H1 (cell line): ENCODE measurements at regions not wholly inside any gene's neighbourhood (a gene's known extent, or its start where the extent isn't known, plus 50 kb on each side); places are given as distances from the start of the nearest gene placed in this dataset.

Experiments
- CTCF ChIA-PET: fragments of 300-600 bp; sonication (Branson Sonifier 250); formaldehyde crosslinking; loops from one replicate; lab custom pipeline; 2021; ENCODE audit not compliant: partially characterized antibody; lab: Charles Lee
- POLR2A ChIA-PET: fragments of 300-600 bp; sonication (Branson Sonifier 250); formaldehyde crosslinking; loops from one replicate; lab custom pipeline; 2021; ENCODE audit warnings: inconsistent platforms; ENCODE audit not compliant: partially characterized antibody; lab: Charles Lee
- DNase-seq, 2 experiments: peaks; one replicate each; pipeline versions ENCODE4 v3.0.0 to v3.0.0-alpha.2; 2010 to 2022; ENCODE audit warnings: low spot score in 2 of 2, low read depth in 1 of 2, mixed read lengths in 1 of 2
- FAIRE-seq: peaks from 2 replicates; lab custom pipeline; 2011; peaks lifted over from hg19 to GRCh38; lab: Jason Lieb, UNC
- H2AFZ ChIP-seq: 2 replicates; pipeline ENCODE4 v1.8.1; 2012; ENCODE audit warnings: low read length, inconsistent platforms
- H2AK5ac ChIP-seq: 2 replicates; pipeline ENCODE4 v1.6.1; 2013; ENCODE audit warnings: low read depth, low read length
- H2BK120ac ChIP-seq: replicated peaks from 2 replicates; pipeline ENCODE3; 2013; ENCODE audit warnings: low read depth, low read length, inconsistent platforms
- H2BK12ac ChIP-seq: 2 replicates; pipeline ENCODE4 v1.6.1; 2013; ENCODE audit warnings: low read depth, low read length
- H2BK15ac ChIP-seq: 2 replicates; pipeline ENCODE4 v1.6.1; 2013; ENCODE audit warnings: low read length
- H2BK20ac ChIP-seq: 2 replicates; pipeline ENCODE4 v1.6.1; 2013; ENCODE audit warnings: low read length
- H2BK5ac ChIP-seq: 2 replicates; pipeline ENCODE4 v1.6.1; 2013; ENCODE audit warnings: low read depth, low read length
- H3K14ac ChIP-seq: 2 replicates; pipeline ENCODE4 v1.6.1; 2013; ENCODE audit warnings: inconsistent platforms; ENCODE audit not compliant: insufficient read length
- H3K18ac ChIP-seq: 2 replicates; pipeline ENCODE4 v1.6.1; 2013; ENCODE audit warnings: low read length; ENCODE audit errors: extremely low read depth
- H3K23ac ChIP-seq: 2 replicates; pipeline ENCODE4 v1.6.1; 2013; ENCODE audit warnings: inconsistent platforms; ENCODE audit not compliant: insufficient read length
- H3K23me2 ChIP-seq: 2 replicates; pipeline ENCODE4 v1.6.1; 2013; ENCODE audit warnings: low read depth, low read length
- H3K27ac ChIP-seq: 2 replicates; pipeline ENCODE4 v1.6.1; 2011; ENCODE audit warnings: low read depth, low read length, inconsistent platforms
- H3K27me3 ChIP-seq, 4 experiments: replicated peaks in 1 of 4; 1 replicate in 1 of 4; 2 replicates in 3 of 4; pipeline versions ENCODE4 v1.6.1 to v1.8.1; 2011 to 2013; ENCODE audit warnings: low read length in 3 of 4, mild to moderate bottlenecking in 3 of 4, inconsistent platforms in 2 of 4, mixed read lengths in 2 of 4, moderate library complexity in 1 of 4; ENCODE audit not compliant: control insufficient read depth in 3 of 4, insufficient read depth in 3 of 4; ENCODE audit errors: extremely low read depth in 1 of 4
- H3K36me3 ChIP-seq, 4 experiments: 2 replicates each; pipeline versions ENCODE4 v1.6.1 to v1.8.1; 2011 to 2013; ENCODE audit warnings: mild to moderate bottlenecking in 4 of 4, low read length in 3 of 4, moderate library complexity in 2 of 4, control low read depth in 1 of 4, inconsistent platforms in 1 of 4; ENCODE audit not compliant: insufficient read depth in 4 of 4, control insufficient read depth in 2 of 4
- H3K4ac ChIP-seq: replicated peaks from 2 replicates; pipeline ENCODE3; 2013; ENCODE audit warnings: low read length, low read depth, mixed read lengths, inconsistent platforms; ENCODE audit not compliant: insufficient read length
- H3K4me1 ChIP-seq, 4 experiments: replicated peaks in 1 of 4; 1 replicate in 1 of 4; 2 replicates in 3 of 4; pipeline versions ENCODE4 v1.6.1 to v1.8.1; 2011 to 2013; ENCODE audit warnings: low read length in 3 of 4, inconsistent platforms in 2 of 4, mixed read lengths in 1 of 4; ENCODE audit not compliant: insufficient read depth in 4 of 4, control insufficient read depth in 3 of 4
- H3K4me2 ChIP-seq, 2 experiments: 2 replicates each; pipeline versions ENCODE4 v1.6.1 to v1.8.1; 2011 to 2013; ENCODE audit warnings: low read depth in 2 of 2, low read length in 2 of 2, control low read depth in 1 of 2, inconsistent platforms in 1 of 2, mild to moderate bottlenecking in 1 of 2; ENCODE audit not compliant: insufficient read depth in 1 of 2
- H3K4me3 ChIP-seq, 4 experiments: fragments of 200-600, 300-600 bp in 1 of 4; sonication (generic), shearing (Covaris generic), sonication (Bioruptor Twin) in 1 of 4; 2 replicates each; pipeline versions ENCODE4 v1.5.1 to v1.8.1; 2011 to 2016; ENCODE audit warnings: low read length in 4 of 4, low read depth in 3 of 4, control low read depth in 2 of 4, inconsistent platforms in 2 of 4, mild to moderate bottlenecking in 2 of 4, mixed read lengths in 1 of 4, moderate library complexity in 1 of 4; ENCODE audit not compliant: insufficient read depth in 2 of 4; ENCODE audit errors: extremely low read depth in 1 of 4
- H3K56ac ChIP-seq: replicated peaks from 2 replicates; pipeline ENCODE3; 2013; ENCODE audit warnings: low read depth, mild to moderate bottlenecking, mixed read lengths, low read length, inconsistent platforms; ENCODE audit not compliant: insufficient read length
- H3K79me1 ChIP-seq: 2 replicates; pipeline ENCODE4 v1.6.1; 2013; ENCODE audit warnings: low read depth, low read length, control low read depth
- H3K79me2 ChIP-seq, 2 experiments: 2 replicates each; pipeline versions ENCODE4 v1.6.1 to v1.8.1; 2012 to 2013; ENCODE audit warnings: low read length in 2 of 2, mild to moderate bottlenecking in 2 of 2, inconsistent platforms in 1 of 2; ENCODE audit not compliant: insufficient read depth in 2 of 2, control insufficient read depth in 1 of 2
- H3K9ac ChIP-seq, 4 experiments: replicated peaks in 1 of 4; 1 replicate in 1 of 4; 2 replicates in 3 of 4; pipeline versions ENCODE4 v1.6.1 to v1.8.1; 2011 to 2013; ENCODE audit warnings: low read depth in 3 of 4, low read length in 3 of 4, control low read depth in 2 of 4, mild to moderate bottlenecking in 2 of 4, moderate library complexity in 2 of 4, inconsistent platforms in 1 of 4; ENCODE audit errors: extremely low read depth in 1 of 4
- H3K9me3 ChIP-seq, 2 experiments: 2 replicates each; pipeline versions ENCODE4 v1.6.1 to v1.8.1; 2012 to 2013; ENCODE audit warnings: mild to moderate bottlenecking in 2 of 2, moderate library complexity in 2 of 2, control low read depth in 1 of 2, inconsistent platforms in 1 of 2, low read depth in 1 of 2, low read length in 1 of 2, mixed read lengths in 1 of 2; ENCODE audit not compliant: insufficient read depth in 2 of 2
- H4K20me1 ChIP-seq, 2 experiments: replicated peaks in 1 of 2; 2 replicates each; pipeline versions ENCODE3 to v1.8.1; 2011 to 2013; ENCODE audit warnings: inconsistent platforms in 2 of 2, low read length in 2 of 2, mild to moderate bottlenecking in 1 of 2; ENCODE audit not compliant: insufficient read depth in 2 of 2, control insufficient read depth in 1 of 2
- H4K5ac ChIP-seq: 2 replicates; pipeline ENCODE4 v1.6.1; 2013; ENCODE audit warnings: low read length, low read depth, mixed read lengths, inconsistent platforms; ENCODE audit not compliant: insufficient read length
- H4K8ac ChIP-seq: 2 replicates; pipeline ENCODE4 v1.8.0; 2013; ENCODE audit warnings: mild to moderate bottlenecking, moderate library complexity, low read length, inconsistent platforms; ENCODE audit not compliant: insufficient read depth; ENCODE audit errors: extremely low read depth
- H4K91ac ChIP-seq: replicated peaks from 2 replicates; pipeline ENCODE3; 2013; ENCODE audit warnings: low read length, mixed read lengths, inconsistent platforms; ENCODE audit not compliant: insufficient read length
- WGBS, 2 experiments: shearing (Covaris generic) in 1 of 2; methylation state at CpG; one replicate each; pipeline versions ENCODE4 v1.1.6 to v1.1.7; 2013 to 2015; ENCODE audit warnings: low lambda C conversion rate in 2 of 2, mixed read lengths in 2 of 2, inconsistent platforms in 1 of 2, low coverage in 1 of 2, missing lambda C conversion rate in 1 of 2; ENCODE audit not compliant: insufficient replicate concordance in 2 of 2, insufficient coverage in 1 of 2, insufficient read length in 1 of 2; ENCODE audit errors: extremely low coverage in 1 of 2, missing lambda C conversion rate in 1 of 2; 5-methylcytosine and 5-hydroxymethylcytosine counted together

- H2BK120ac ChIP-seq = no peak overlapping the region
- H3K23ac ChIP-seq = no peak overlapping the region
- H3K23me2 ChIP-seq = peaks cover 12% of the 10 kb centered on the region; the same call in 1 of the 2 replicates
- H3K4me1 ChIP-seq = peaks cover 4 to 15% (median 9%) of the 10 kb centered on the region in 4 experiments
- no peak overlapping the region for H2AFZ ChIP-seq
- H3K14ac ChIP-seq = no peak overlapping the region
- DNase-seq (peak in 1 of 2 experiments; percentile 43), FAIRE-seq (no peak)
- peaks cover 3% of the 10 kb centered on the region; the same call in 1 of the 2 replicates for H3K79me1 ChIP-seq
- H3K79me2 ChIP-seq = 0 out of 4 replicates have a peak, but pooled peaks cover 0 to 2% of the 10 kb centered on the region in 2 experiments
- CTCF ChIA-PET = interaction anchor here (0.8 to 4.6 kb wide), 11 partner anchors 10 to 116 kb away, joined by 3 to 41 read pairs (median 9); no protein-coding TSS in a partner anchor
- no peak overlapping the region for H4K91ac ChIP-seq
- H4K8ac ChIP-seq = no peak overlapping the region
- H3K9me3 ChIP-seq = no peaks in the 10 kb centered on the region
- no peak overlapping the region for H2BK12ac ChIP-seq
- H3K36me3 ChIP-seq = no peaks in the 10 kb centered on the region
- no peak overlapping the region for H2AK5ac ChIP-seq
- no peak overlapping the region for H3K18ac ChIP-seq
- POLR2A ChIA-PET = interaction anchor here (0.7 to 1.9 kb wide), 4 partner anchors 9 to 127 kb away, joined by 3 to 6 read pairs (median 3); no protein-coding TSS in a partner anchor
- peaks cover 6 to 16% of the 10 kb centered on the region in 2 experiments for H4K20me1 ChIP-seq
- H3K4ac ChIP-seq = no peak overlapping the region
- no peak overlapping the region for H2BK5ac ChIP-seq
- WGBS, 2 experiments = 85% methylated on average over 18 of the region's 18 CpGs; no CpG with 5 or more reads in 1 of the 2 experiments
- no peak overlapping the region for H3K9ac ChIP-seq
- no peak overlapping the region for H3K56ac ChIP-seq
- H3K27me3 ChIP-seq = peaks cover 0 to 3% (median 2%) of the 10 kb centered on the region in 4 experiments; a peak in 3 of 7 replicates
- no peak overlapping the region for H4K5ac ChIP-seq
- no peak overlapping the region for H3K27ac ChIP-seq
- H2BK15ac ChIP-seq = no peak overlapping the region
- no peak overlapping the region for H3K4me3 ChIP-seq
- H3K4me2 ChIP-seq = no peak overlapping the region
- H2BK20ac ChIP-seq = no peak overlapping the region
These were observed 72.0 kb downstream of the RGS12 start for GRCh38 chr4:3364634-3365314.
